ENCODE measurements at regions not wholly inside any gene's neighbourhood (a gene's known extent, or its start where the extent isn't known, plus 50 kb on each side); places are given as distances from the start of the nearest gene placed in this dataset.
"Not testable (repeated sequence)": the region's sequence is repeated elsewhere in the genome, so short reads cannot be mapped to it uniquely, and the experiment has no call there.

- peaks cover 13% of the 10 kb centered on the region for H3K27me3 Mint-ChIP-seq (ENCODE audit: unreplicated experiment)
- BruUV-seq (replicated peaks) = no TSS peak
- no peak overlapping the region for H3K27ac Mint-ChIP-seq (ENCODE audit: unreplicated experiment)
- TF ChIP-seq CTCF (IDR thresholded peaks at IDR 0.05; ENCODE audit: unreplicated experiment) = peak; percentile 39
- intact Hi-C loops (cut with micrococcal nuclease; ENCODE audit: unreplicated experiment) = loop anchor here (10.0 kb wide), 1 partner anchor 117 kb away; no protein-coding TSS in a partner anchor
- DNase-seq = peak; percentile 10
- CTCF ChIA-PET = no interaction called here
- no peak overlapping the region for H3K4me3 Mint-ChIP-seq (ENCODE audit: low read depth, unreplicated experiment)
- H3K4me1 Mint-ChIP-seq (ENCODE audit: low read depth, unreplicated experiment) = no peaks in the 10 kb centered on the region
- no peaks in the 10 kb centered on the region for H3K9me3 Mint-ChIP-seq (ENCODE audit: low read depth, unreplicated experiment)
- no peaks in the 10 kb centered on the region for H3K36me3 Mint-ChIP-seq (ENCODE audit: insufficient read depth, unreplicated experiment)
Observed at GRCh38 chr13:24997367-24997967, 98.5 kb upstream of the PABPC3 start.

- CTCF ChIA-PET = no interaction called here
- no peak for DNase-seq
- H3K9me3 Mint-ChIP-seq (ENCODE audit: low read depth, unreplicated experiment) = no peaks in the 10 kb centered on the region
- no TSS peak for BruUV-seq (replicated peaks)
- peaks cover 13% of the 10 kb centered on the region for H3K27me3 Mint-ChIP-seq (ENCODE audit: unreplicated experiment)
- no peak for TF ChIP-seq CTCF (IDR thresholded peaks at IDR 0.05; ENCODE audit: unreplicated experiment)
- no peak overlapping the region for H3K27ac Mint-ChIP-seq (ENCODE audit: unreplicated experiment)
- H3K36me3 Mint-ChIP-seq (ENCODE audit: insufficient read depth, unreplicated experiment) = no peaks in the 10 kb centered on the region
- intact Hi-C loops (cut with micrococcal nuclease; ENCODE audit: unreplicated experiment) = loop anchor here (10.0 kb wide), 1 partner anchor 116 kb away; no protein-coding TSS in a partner anchor
- no peak overlapping the region for H3K4me3 Mint-ChIP-seq (ENCODE audit: low read depth, unreplicated experiment)
- no peaks in the 10 kb centered on the region for H3K4me1 Mint-ChIP-seq (ENCODE audit: low read depth, unreplicated experiment)
Observed at GRCh38 chr13:24998433-24998832, 97.5 kb upstream of the PABPC3 start.

- Mint-ChIP-seq H3K36me3 (ENCODE audit: insufficient read depth, unreplicated experiment) (no peaks in the 10 kb centered on the region), H3K27me3 (ENCODE audit: unreplicated experiment) (peaks cover 13% of the 10 kb centered on the region), H3K4me3 (ENCODE audit: low read depth, unreplicated experiment) (no peak overlapping the region), H3K27ac (ENCODE audit: unreplicated experiment) (no peak overlapping the region), H3K4me1 (ENCODE audit: low read depth, unreplicated experiment) (no peaks in the 10 kb centered on the region), H3K9me3 (ENCODE audit: low read depth, unreplicated experiment) (no peaks in the 10 kb centered on the region)
- no peak for TF ChIP-seq CTCF (IDR thresholded peaks at IDR 0.05; ENCODE audit: unreplicated experiment)
- DNase-seq = no peak
- intact Hi-C loops (cut with micrococcal nuclease; ENCODE audit: unreplicated experiment) = no loop called here
- no TSS peak for BruUV-seq (replicated peaks)
- CTCF ChIA-PET = no interaction called here
Observed at GRCh38 chr13:25001476-25002206, 94.3 kb upstream of the PABPC3 start.

GRCh38 chr13:25002311-25002710 lies 93.6 kb upstream of the PABPC3 start:
- peak; percentile 22 for DNase-seq
- CTCF ChIA-PET; H3K9me3 Mint-ChIP-seq (ENCODE audit: low read depth, unreplicated experiment); H3K27ac Mint-ChIP-seq (ENCODE audit: unreplicated experiment); H3K36me3 Mint-ChIP-seq (ENCODE audit: insufficient read depth, unreplicated experiment); intact Hi-C loops (cut with micrococcal nuclease; ENCODE audit: unreplicated experiment); H3K4me3 Mint-ChIP-seq (ENCODE audit: low read depth, unreplicated experiment); BruUV-seq (replicated peaks); H3K4me1 Mint-ChIP-seq (ENCODE audit: low read depth, unreplicated experiment): not testable (repeated sequence)
- H3K27me3 Mint-ChIP-seq (ENCODE audit: unreplicated experiment) = peaks cover 13% of the 10 kb centered on the region

- H3K27me3 Mint-ChIP-seq (ENCODE audit: unreplicated experiment) = peaks cover 13% of the 10 kb centered on the region
- H3K4me3 Mint-ChIP-seq (ENCODE audit: low read depth, unreplicated experiment); H3K27ac Mint-ChIP-seq (ENCODE audit: unreplicated experiment); intact Hi-C loops (cut with micrococcal nuclease; ENCODE audit: unreplicated experiment); BruUV-seq (replicated peaks); H3K9me3 Mint-ChIP-seq (ENCODE audit: low read depth, unreplicated experiment); H3K4me1 Mint-ChIP-seq (ENCODE audit: low read depth, unreplicated experiment); H3K36me3 Mint-ChIP-seq (ENCODE audit: insufficient read depth, unreplicated experiment); DNase-seq: not testable (repeated sequence)
- CTCF ChIA-PET = interaction anchor here (0.7 to 0.8 kb wide), 2 partner anchors 9 to 33 kb away, joined by 3 read pairs; no protein-coding TSS in a partner anchor
Observed at GRCh38 chr13:25004489-25004888, 91.4 kb upstream of the PABPC3 start.

GRCh38 chr13:25005050-25005497 lies 90.9 kb upstream of the PABPC3 start:
- H3K27me3 Mint-ChIP-seq (ENCODE audit: unreplicated experiment) = peaks cover 19% of the 10 kb centered on the region
- not testable (repeated sequence) for H3K4me1 Mint-ChIP-seq (ENCODE audit: low read depth, unreplicated experiment); H3K9me3 Mint-ChIP-seq (ENCODE audit: low read depth, unreplicated experiment); H3K4me3 Mint-ChIP-seq (ENCODE audit: low read depth, unreplicated experiment); BruUV-seq (replicated peaks); DNase-seq; H3K27ac Mint-ChIP-seq (ENCODE audit: unreplicated experiment); H3K36me3 Mint-ChIP-seq (ENCODE audit: insufficient read depth, unreplicated experiment)
- intact Hi-C loops (cut with micrococcal nuclease; ENCODE audit: unreplicated experiment) = loop anchor here (1.0 kb wide), 1 partner anchor 32 kb away; no protein-coding TSS in a partner anchor
- CTCF ChIA-PET = interaction anchor here (0.7 to 0.8 kb wide), 2 partner anchors 10 to 32 kb away, joined by 3 read pairs; no protein-coding TSS in a partner anchor

- CTCF ChIA-PET = interaction anchor here (1.0 kb wide), 1 partner anchor 11 kb away, joined by 3 read pairs; no protein-coding TSS in a partner anchor
- H3K4me3 Mint-ChIP-seq (ENCODE audit: low read depth, unreplicated experiment); BruUV-seq (replicated peaks); H3K36me3 Mint-ChIP-seq (ENCODE audit: insufficient read depth, unreplicated experiment); H3K9me3 Mint-ChIP-seq (ENCODE audit: low read depth, unreplicated experiment); DNase-seq; intact Hi-C loops (cut with micrococcal nuclease; ENCODE audit: unreplicated experiment); H3K27ac Mint-ChIP-seq (ENCODE audit: unreplicated experiment); H3K4me1 Mint-ChIP-seq (ENCODE audit: low read depth, unreplicated experiment): not testable (repeated sequence)
- peaks cover 28% of the 10 kb centered on the region for H3K27me3 Mint-ChIP-seq (ENCODE audit: unreplicated experiment)
Observed at GRCh38 chr13:25007389-25007788, 88.5 kb upstream of the PABPC3 start.
